Stimulated activated CD4-positive, alpha-beta T cell treated with anti-CD3 and anti-CD28 coated beads, Interleukin-1b, Interleukin-23, amount 100 ng/mL, for 24 hours (primary cell): ENCODE measurements at regions not wholly inside any gene's neighbourhood (a gene's known extent, or its start where the extent isn't known, plus 50 kb on each side); places are given as distances from the start of the nearest gene placed in this dataset.
A peak's percentile ranks its signal among the peaks of the same experiment; 100 is the strongest.

Experiments
- DNase-seq, 4 experiments: peaks; one replicate each; pipeline ENCODE4 v3.0.0-alpha.2; 2020; ENCODE audit warnings: low read depth in 4 of 4, low spot score in 1 of 4

GRCh38 chr1:10896673-10897072 is 100.2 kb upstream of the CASZ1 start:
- DNase-seq: no peak

- DNase-seq: no peak
Observed at GRCh38 chr1:10897321-10897980, 101.0 kb upstream of the CASZ1 start.

- DNase-seq: no peak
Observed at GRCh38 chr1:10897981-10898728, 101.7 kb upstream of the CASZ1 start.

- DNase-seq: no peak
Observed at GRCh38 chr1:10898921-10899320, 102.5 kb upstream of the CASZ1 start.

GRCh38 chr1:10899490-10900250 is 103.2 kb upstream of the CASZ1 start:
- DNase-seq: no peak

GRCh38 chr1:10900251-10900651 is 103.8 kb upstream of the CASZ1 start:
- DNase-seq: no peak

- no peak for DNase-seq
Observed at GRCh38 chr1:10900691-10901090, 104.2 kb upstream of the CASZ1 start.

GRCh38 chr1:10901091-10901890 is 104.8 kb upstream of the CASZ1 start:
- no peak for DNase-seq

GRCh38 chr1:10901891-10902805 is 105.7 kb upstream of the CASZ1 start:
- DNase-seq: no peak

- DNase-seq: no peak
Observed at GRCh38 chr1:10903421-10903820, 107.0 kb upstream of the CASZ1 start.

GRCh38 chr1:10903821-10904220 is 107.4 kb upstream of the CASZ1 start:
- no peak for DNase-seq

- no peak for DNase-seq
Observed at GRCh38 chr1:10904396-10905358, 107.8 kb upstream of the TARDBP start.

- no peak for DNase-seq
Observed at GRCh38 chr1:10905841-10906655, 106.4 kb upstream of the TARDBP start.

- no peak for DNase-seq
Observed at GRCh38 chr1:10906866-10907519, 105.5 kb upstream of the TARDBP start.

- DNase-seq: no peak
Observed at GRCh38 chr1:10908266-10908665, 104.2 kb upstream of the TARDBP start.

- peak; percentile 43 to 63 (median 54) for DNase-seq
Observed at GRCh38 chr1:10909697-10910680, 102.5 kb upstream of the TARDBP start.
